Endothelial cell of umbilical vein (primary cell): ENCODE measurements at regions not wholly inside any gene's neighbourhood (a gene's known extent, or its start where the extent isn't known, plus 50 kb on each side); places are given as distances from the start of the nearest gene placed in this dataset.

Source experiments
- EZH2 ChIP-seq: IDR thresholded peaks from 2 replicates; pipeline ENCODE4 v1.6.1; 2012; ENCODE audit warnings: borderline replicate concordance, low read depth, mild to moderate bottlenecking, moderate library complexity, low read length, inconsistent platforms; ENCODE audit not compliant: severe bottlenecking
- FOS ChIP-seq: IDR thresholded peaks from 2 replicates; pipeline ENCODE4 v1.6.1; 2011; ENCODE audit warnings: mild to moderate bottlenecking, low read length, moderate library complexity, borderline replicate concordance; ENCODE audit not compliant: insufficient read depth
- GATA2 ChIP-seq: IDR thresholded peaks from 2 replicates; pipeline ENCODE4 v1.7.0; 2011; ENCODE audit warnings: low read depth, mild to moderate bottlenecking, moderate library complexity, mixed read lengths, low read length; ENCODE audit not compliant: insufficient read length, insufficient read depth
- JUN ChIP-seq: IDR thresholded peaks from 2 replicates; pipeline ENCODE4 v1.6.1; 2011; ENCODE audit warnings: borderline replicate concordance, low read depth; ENCODE audit not compliant: insufficient read length, insufficient read depth
- MYC ChIP-seq: IDR thresholded peaks from one replicate; pipeline ENCODE4 v1.6.1; 2011; ENCODE audit warnings: mild to moderate bottlenecking, low read depth, low read length
- POLR2A ChIP-seq: IDR thresholded peaks from 2 replicates; pipeline ENCODE4 v1.6.1; 2012; ENCODE audit warnings: low read depth, mild to moderate bottlenecking, control low read depth, low read length
- POLR2AphosphoS5 ChIP-seq: IDR thresholded peaks from 2 replicates; pipeline ENCODE4 v1.6.1; 2012; ENCODE audit warnings: low read depth, mild to moderate bottlenecking, control low read depth, low read length, moderate library complexity; ENCODE audit not compliant: insufficient read depth
- TF ChIP-seq, protein P1 (sequence below), 2 donors: IDR thresholded peaks; 1 replicate in 1 of 2; 2 replicates in 1 of 2; pipeline ENCODE4 v1.5.1; 2011; ENCODE audit warnings: low read length in 2 of 2, mild to moderate bottlenecking in 2 of 2, moderate library complexity in 2 of 2, control low read depth in 1 of 2, inconsistent platforms in 1 of 2, low read depth in 1 of 2; ENCODE audit not compliant: insufficient read depth in 1 of 2; ENCODE audit errors: extremely low read depth in 1 of 2
- TF ChIP-seq, protein P2 (sequence below): IDR thresholded peaks from 2 replicates; pipeline ENCODE4 v1.6.1; 2011; ENCODE audit not compliant: insufficient read depth, insufficient read length

DNA sequence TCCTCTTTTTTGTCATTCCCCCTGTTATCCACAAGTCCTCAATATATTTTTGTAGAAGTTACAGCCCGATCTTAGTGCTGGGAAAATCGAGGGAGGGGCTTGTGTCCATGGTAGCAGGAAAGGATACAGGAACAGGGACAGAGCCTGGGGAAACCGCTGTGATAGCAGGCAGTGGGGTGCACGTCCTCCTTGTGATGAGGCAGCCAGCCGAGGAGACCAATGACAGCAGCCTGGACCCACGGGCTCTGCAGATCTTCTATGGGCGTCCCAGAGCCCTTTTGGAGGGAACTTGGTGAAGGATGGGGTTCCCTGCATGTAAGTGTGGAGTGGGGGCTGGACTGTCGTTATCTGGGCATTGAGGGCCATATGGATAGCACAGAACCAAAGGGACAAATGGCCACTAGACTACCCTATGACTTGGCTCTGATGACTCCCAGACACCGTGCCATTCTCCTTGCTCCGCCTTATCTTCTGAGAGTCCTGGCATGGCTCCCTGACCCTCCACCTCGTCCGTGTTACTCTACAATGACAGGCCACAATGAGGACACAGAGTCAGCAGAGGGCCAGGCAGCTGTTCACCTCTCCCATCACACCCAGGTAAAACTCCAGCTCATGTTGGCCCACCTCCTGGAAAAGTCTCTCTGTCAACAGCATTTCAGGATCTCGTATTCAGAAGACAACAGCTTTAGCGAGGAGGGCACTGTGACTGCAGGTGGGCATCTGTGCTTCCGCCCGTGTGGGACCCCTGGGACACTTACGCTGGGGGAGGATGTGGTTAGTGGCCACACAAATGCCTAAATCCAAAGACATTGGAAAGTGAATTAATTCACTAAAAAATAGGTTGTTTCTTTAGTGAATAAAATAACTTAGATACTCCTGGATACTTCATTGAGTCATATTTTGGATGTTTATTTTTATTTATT lies 100.1 kb downstream of the VAPA start:
- TF ChIP-seq, protein P1, sequence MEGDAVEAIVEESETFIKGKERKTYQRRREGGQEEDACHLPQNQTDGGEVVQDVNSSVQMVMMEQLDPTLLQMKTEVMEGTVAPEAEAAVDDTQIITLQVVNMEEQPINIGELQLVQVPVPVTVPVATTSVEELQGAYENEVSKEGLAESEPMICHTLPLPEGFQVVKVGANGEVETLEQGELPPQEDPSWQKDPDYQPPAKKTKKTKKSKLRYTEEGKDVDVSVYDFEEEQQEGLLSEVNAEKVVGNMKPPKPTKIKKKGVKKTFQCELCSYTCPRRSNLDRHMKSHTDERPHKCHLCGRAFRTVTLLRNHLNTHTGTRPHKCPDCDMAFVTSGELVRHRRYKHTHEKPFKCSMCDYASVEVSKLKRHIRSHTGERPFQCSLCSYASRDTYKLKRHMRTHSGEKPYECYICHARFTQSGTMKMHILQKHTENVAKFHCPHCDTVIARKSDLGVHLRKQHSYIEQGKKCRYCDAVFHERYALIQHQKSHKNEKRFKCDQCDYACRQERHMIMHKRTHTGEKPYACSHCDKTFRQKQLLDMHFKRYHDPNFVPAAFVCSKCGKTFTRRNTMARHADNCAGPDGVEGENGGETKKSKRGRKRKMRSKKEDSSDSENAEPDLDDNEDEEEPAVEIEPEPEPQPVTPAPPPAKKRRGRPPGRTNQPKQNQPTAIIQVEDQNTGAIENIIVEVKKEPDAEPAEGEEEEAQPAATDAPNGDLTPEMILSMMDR (IDR thresholded peaks at IDR 0.05; ENCODE audit: extremely low read depth in 1 of 2, insufficient read depth in 1 of 2, low read depth in 1 of 2, low read length in 2 of 2), result no peak
- no peak for TF ChIP-seq POLR2A
- TF ChIP-seq EZH2, result no peak
- TF ChIP-seq POLR2AphosphoS5, result no peak
- TF ChIP-seq FOS, result no peak
- TF ChIP-seq, protein P2, sequence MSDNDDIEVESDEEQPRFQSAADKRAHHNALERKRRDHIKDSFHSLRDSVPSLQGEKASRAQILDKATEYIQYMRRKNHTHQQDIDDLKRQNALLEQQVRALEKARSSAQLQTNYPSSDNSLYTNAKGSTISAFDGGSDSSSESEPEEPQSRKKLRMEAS, result no peak
- no peak for TF ChIP-seq MYC
- no peak for TF ChIP-seq GATA2
- no peak for TF ChIP-seq JUN
